Left ventricle myocardium inferior (tissue), 1 donor: ENCODE measurements at regions not wholly inside any gene's neighbourhood (a gene's known extent, or its start where the extent isn't known, plus 50 kb on each side); places are given as distances from the start of the nearest gene placed in this dataset.

ENCODE experiments used
- DNase-seq: peaks from one replicate; pipeline ENCODE4 v3.0.0-alpha.2; 2020
- H3K27ac ChIP-seq: fragments of 200-600 bp; replicated peaks from 2 replicates; pipeline ENCODE4 v1.8.0; 2021
- H3K27me3 ChIP-seq: fragments of 200-600 bp; 2 replicates; pipeline ENCODE4 v1.8.0; 2021; ENCODE audit warnings: low read depth
- H3K36me3 ChIP-seq: fragments of 200-600 bp; 2 replicates; pipeline ENCODE4 v1.8.0; 2021
- H3K4me1 ChIP-seq: fragments of 200-600 bp; 2 replicates; pipeline ENCODE4 v1.8.0; 2021
- H3K4me3 ChIP-seq: fragments of 200-600 bp; 2 replicates; pipeline ENCODE4 v1.8.0; 2021; ENCODE audit warnings: mild to moderate bottlenecking, moderate library complexity
- H3K9me3 ChIP-seq: fragments of 200-600 bp; replicated peaks from 2 replicates; pipeline ENCODE4 v1.8.0; 2021
- CTCF ChIP-seq: fragments of 200-600 bp; IDR thresholded peaks from 2 replicates; pipeline ENCODE4 v1.8.0; 2021; ENCODE audit warnings: antibody characterized with exemption, mild to moderate bottlenecking, borderline replicate concordance
- intact Hi-C: fragments of 100-400 bp; cut with micrococcal nuclease; formaldehyde crosslinking; loops from one replicate; pipeline ENCODE4 v1.11.0; 2022
- donor health status: DM: no; HTN: yes; CAD: no; lungs with severe emphysema.

- DNase-seq = no peak
- no peak for TF ChIP-seq CTCF
- H3K4me3 ChIP-seq = no peak overlapping the region
- intact Hi-C loops = loop anchor here (5.0 kb wide), 1 partner anchor 471 kb away; no protein-coding TSS in a partner anchor
- H3K4me1 ChIP-seq = peaks cover 20% of the 10 kb centered on the region
- H3K27ac ChIP-seq = no peak overlapping the region
- no peaks in the 10 kb centered on the region for H3K9me3 ChIP-seq
- H3K36me3 ChIP-seq = no peaks in the 10 kb centered on the region
- no peaks in the 10 kb centered on the region for H3K27me3 ChIP-seq
Measured at GRCh38 chr6:134642819-134643218, 307.1 kb downstream of the ALDH8A1 start.

GRCh38 chr6:134642279-134642678, 307.6 kb downstream of the ALDH8A1 start:
- Histone ChIP-seq H3K4me3 (no peak overlapping the region), H3K4me1 (peaks cover 20% of the 10 kb centered on the region), H3K27ac (no peak overlapping the region), H3K9me3 (no peaks in the 10 kb centered on the region), H3K36me3 (no peaks in the 10 kb centered on the region), H3K27me3 (no peaks in the 10 kb centered on the region)
- DNase-seq = no peak
- no peak for TF ChIP-seq CTCF
- intact Hi-C loops = loop anchor here (5.0 kb wide), 1 partner anchor 470 kb away; no protein-coding TSS in a partner anchor

GRCh38 chr6:134640975-134641429, 308.9 kb downstream of the ALDH8A1 start:
- peak; percentile 73 for DNase-seq
- Histone ChIP-seq H3K36me3 (no peaks in the 10 kb centered on the region), H3K4me1 (peaks cover 20% of the 10 kb centered on the region), H3K9me3 (no peaks in the 10 kb centered on the region), H3K27ac (peak overlapping the region; percentile 9), H3K27me3 (no peaks in the 10 kb centered on the region), H3K4me3 (no peak overlapping the region)
- peak; percentile 98 for TF ChIP-seq CTCF
- intact Hi-C loops = loop anchor here (5.0 kb wide), 1 partner anchor 469 kb away; no protein-coding TSS in a partner anchor

- no peaks in the 10 kb centered on the region for H3K36me3 ChIP-seq
- no peak for TF ChIP-seq CTCF
- DNase-seq = no peak
- no peak overlapping the region for H3K4me3 ChIP-seq
- no peak overlapping the region for H3K27ac ChIP-seq
- H3K4me1 ChIP-seq = peaks cover 20% of the 10 kb centered on the region
- H3K27me3 ChIP-seq = no peaks in the 10 kb centered on the region
- intact Hi-C loops = loop anchor here (5.0 kb wide), 1 partner anchor 468 kb away; no protein-coding TSS in a partner anchor
- no peaks in the 10 kb centered on the region for H3K9me3 ChIP-seq
Measured at GRCh38 chr6:134640229-134640628, 309.7 kb downstream of the ALDH8A1 start.

GRCh38 chr6:134637847-134638437, 312.0 kb downstream of the ALDH8A1 start:
- no peak for TF ChIP-seq CTCF
- no peaks in the 10 kb centered on the region for H3K27me3 ChIP-seq
- no peak overlapping the region for H3K4me3 ChIP-seq
- no peaks in the 10 kb centered on the region for H3K36me3 ChIP-seq
- H3K4me1 ChIP-seq = peaks cover 20% of the 10 kb centered on the region
- no peak for DNase-seq
- intact Hi-C loops = no loop called here
- no peak overlapping the region for H3K27ac ChIP-seq
- H3K9me3 ChIP-seq = no peaks in the 10 kb centered on the region
